ENCODE measurements at regions not wholly inside any gene's neighbourhood (a gene's known extent, or its start where the extent isn't known, plus 50 kb on each side); places are given as distances from the start of the nearest gene placed in this dataset.

DNA sequence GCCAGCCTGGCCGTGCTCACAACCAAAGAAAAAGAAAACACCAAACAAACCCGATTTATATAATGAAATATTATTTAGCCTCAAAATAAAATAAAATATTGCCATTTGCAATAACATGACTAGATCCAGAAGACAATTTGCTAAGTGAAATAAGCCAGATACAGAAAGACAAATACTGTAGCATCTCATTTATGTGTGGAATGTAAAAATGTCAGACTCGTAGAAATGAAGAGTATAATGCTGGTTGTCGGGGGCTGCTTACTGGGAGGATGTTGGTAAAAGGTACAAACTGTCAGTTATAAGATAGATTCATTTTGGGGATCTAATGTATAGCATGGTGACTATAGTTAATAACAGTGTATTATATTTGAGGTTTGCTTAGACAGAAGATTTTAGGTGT is 269.7 kb downstream of the THBS2 start:
- H3K4me3 ChIP-seq (ENCODE audit: low read depth, low read length): no peak overlapping the region
- TF ChIP-seq, protein P1, sequence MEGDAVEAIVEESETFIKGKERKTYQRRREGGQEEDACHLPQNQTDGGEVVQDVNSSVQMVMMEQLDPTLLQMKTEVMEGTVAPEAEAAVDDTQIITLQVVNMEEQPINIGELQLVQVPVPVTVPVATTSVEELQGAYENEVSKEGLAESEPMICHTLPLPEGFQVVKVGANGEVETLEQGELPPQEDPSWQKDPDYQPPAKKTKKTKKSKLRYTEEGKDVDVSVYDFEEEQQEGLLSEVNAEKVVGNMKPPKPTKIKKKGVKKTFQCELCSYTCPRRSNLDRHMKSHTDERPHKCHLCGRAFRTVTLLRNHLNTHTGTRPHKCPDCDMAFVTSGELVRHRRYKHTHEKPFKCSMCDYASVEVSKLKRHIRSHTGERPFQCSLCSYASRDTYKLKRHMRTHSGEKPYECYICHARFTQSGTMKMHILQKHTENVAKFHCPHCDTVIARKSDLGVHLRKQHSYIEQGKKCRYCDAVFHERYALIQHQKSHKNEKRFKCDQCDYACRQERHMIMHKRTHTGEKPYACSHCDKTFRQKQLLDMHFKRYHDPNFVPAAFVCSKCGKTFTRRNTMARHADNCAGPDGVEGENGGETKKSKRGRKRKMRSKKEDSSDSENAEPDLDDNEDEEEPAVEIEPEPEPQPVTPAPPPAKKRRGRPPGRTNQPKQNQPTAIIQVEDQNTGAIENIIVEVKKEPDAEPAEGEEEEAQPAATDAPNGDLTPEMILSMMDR (IDR thresholded peaks at IDR 0.05; ENCODE audit: low read depth, low read length): no peak

DNA sequence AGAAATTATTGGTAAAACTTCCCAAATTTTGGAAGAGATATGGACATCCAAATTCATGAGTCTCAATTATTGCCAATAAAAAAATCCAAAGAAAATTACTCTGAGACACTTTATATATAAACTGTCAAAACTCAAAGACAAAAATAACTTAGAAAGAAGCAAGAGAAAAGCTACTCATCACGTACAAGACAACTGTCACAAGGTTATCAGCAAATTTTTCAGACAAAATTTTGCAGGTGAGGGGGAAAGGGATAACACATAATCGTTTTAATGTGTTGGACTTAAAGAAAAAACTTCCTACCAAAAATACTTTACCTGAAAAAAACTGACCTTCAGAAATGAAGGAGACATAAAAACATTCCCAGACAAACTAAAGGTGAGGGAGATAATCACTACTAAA is 272.5 kb downstream of the THBS2 start:
- TF ChIP-seq, protein P1 (IDR thresholded peaks at IDR 0.05; ENCODE audit: low read depth, low read length): no peak
- H3K4me3 ChIP-seq (ENCODE audit: low read depth, low read length): no peak overlapping the region

DNA sequence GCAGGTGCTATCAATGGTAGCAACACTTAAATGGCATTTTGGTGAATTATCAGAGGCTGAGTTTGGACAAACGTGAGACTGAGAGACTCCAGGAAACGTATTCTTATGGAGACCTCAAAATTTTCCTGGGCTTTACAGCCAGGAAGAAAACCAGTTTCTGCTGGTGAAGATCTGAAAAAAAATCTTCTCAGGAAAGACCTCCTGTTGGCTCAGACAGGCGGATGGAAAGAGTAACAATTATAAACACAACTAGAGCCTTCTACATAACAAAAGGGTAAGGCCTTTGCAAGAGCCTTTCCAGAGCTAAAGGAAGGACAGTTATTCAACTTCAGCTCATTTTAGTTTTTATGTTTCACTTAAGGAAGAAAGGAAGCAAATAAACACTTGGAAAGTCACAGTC is 274.4 kb downstream of the THBS2 start:
- H3K4me3 ChIP-seq (ENCODE audit: low read depth, low read length): no peak overlapping the region
- TF ChIP-seq, protein P1 (IDR thresholded peaks at IDR 0.05; ENCODE audit: low read depth, low read length): no peak

DNA sequence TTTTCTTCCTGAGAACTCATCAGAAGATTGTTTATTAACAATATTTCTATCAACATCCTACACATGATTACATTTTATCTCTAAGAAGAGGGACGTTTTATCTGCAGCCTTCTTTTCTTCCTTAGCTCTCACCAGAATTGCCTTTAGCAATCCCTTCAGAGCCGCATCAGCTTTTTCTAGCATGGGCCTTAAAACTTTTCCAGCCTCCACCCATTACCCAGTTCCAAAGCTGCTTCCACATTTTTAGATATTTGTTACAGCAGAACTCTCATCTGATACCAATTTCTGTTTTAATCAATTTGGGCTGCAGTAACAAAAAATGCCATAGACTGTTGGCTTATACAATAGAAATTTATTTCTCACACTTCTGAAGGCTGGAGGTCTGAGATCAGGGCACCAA is 281.5 kb downstream of the THBS2 start:
- H3K4me3 ChIP-seq (ENCODE audit: low read depth, low read length): no peak overlapping the region
- TF ChIP-seq, protein P1 (IDR thresholded peaks at IDR 0.05; ENCODE audit: low read depth, low read length): no peak

DNA sequence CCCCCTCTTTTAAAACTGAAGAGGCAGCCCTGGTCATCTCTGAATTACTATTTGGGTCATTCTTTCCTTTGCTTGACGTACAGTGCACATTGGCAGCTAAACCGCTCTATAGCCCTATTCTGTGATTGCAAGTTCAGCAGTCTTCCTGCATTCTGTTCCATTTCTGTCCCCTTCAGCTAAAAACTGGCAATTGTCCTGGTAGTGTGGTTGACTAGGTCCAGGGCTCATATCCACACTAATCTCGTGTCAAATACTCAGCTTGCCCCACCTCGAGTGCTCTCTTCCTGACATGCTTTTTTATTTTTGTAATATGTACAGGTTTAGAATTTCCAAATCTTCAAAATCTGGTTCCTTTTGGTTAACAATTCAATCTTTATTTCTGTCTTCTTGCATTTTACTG is 282.1 kb downstream of the THBS2 start:
- no peak overlapping the region for H3K4me3 ChIP-seq (ENCODE audit: low read depth, low read length)
- TF ChIP-seq, protein P1 (IDR thresholded peaks at IDR 0.05; ENCODE audit: low read depth, low read length): no peak

DNA sequence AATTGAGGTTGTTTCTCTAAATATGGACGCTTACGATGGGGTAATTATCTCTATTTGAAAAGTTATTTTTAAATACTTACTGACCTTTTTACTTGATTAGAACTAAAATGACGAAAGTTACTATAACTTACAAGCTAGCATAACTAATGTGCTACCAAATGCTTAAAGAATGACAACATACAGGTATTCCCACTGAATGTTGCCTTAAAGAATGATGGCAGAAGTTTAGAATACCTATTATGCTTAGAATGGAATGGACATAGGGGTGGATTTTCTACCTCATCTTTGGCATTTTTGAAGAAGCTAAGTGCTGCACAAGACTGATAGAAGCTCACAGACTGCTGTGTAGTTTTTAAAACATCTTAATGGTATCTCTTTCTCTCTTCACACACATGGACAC is 284.8 kb downstream of the THBS2 start:
- TF ChIP-seq, protein P1 (IDR thresholded peaks at IDR 0.05; ENCODE audit: low read depth, low read length): no peak
- no peak overlapping the region for H3K4me3 ChIP-seq (ENCODE audit: low read depth, low read length)

DNA sequence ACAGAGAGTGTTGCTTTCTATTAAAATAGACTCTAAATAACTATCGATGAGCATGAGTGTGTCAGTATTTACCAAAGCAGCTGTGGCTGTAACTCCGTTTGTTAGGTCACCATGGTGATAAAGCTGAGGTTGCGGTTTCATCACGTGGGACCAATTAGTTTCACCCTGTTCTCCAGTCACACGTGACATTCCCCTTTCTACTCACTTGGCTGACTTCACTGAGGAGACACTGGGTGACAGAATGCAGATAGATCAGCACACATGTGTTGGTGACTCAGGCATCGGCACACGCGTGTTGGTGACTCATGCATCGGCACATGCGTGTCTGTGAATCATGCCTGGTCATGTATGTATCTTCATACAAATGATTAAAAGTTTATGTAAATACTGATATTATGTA is 285.4 kb downstream of the THBS2 start:
- no peak overlapping the region for H3K4me3 ChIP-seq (ENCODE audit: low read depth, low read length)
- TF ChIP-seq, protein P1 (IDR thresholded peaks at IDR 0.05; ENCODE audit: low read depth, low read length): no peak
